Activated CD8-positive, alpha-beta T cell treated with anti-CD3 and anti-CD28 coated beads, Interleukin-2, amount 10 ng/mL, durations not matched to agents 7 days and 5 days (primary cell): ENCODE measurements at regions not wholly inside any gene's neighbourhood (a gene's known extent, or its start where the extent isn't known, plus 50 kb on each side); places are given as distances from the start of the nearest gene placed in this dataset.

Source experiments
- ATAC-seq: fragments of 150-1000 bp; cut with Tn5 transposase; one replicate; pipeline ENCODE4 v1.10.0; 2021; ENCODE audit warnings: moderate library complexity
- CTCF ChIA-PET: fragments of 350-600 bp; sonication (Branson Sonifier 250); formaldehyde crosslinking; loops from one replicate; lab custom pipeline; 2021; ENCODE audit warnings: antibody characterized with exemption; lab: Charles Lee
- POLR2A ChIA-PET: fragments of 350-600 bp; sonication (Branson Sonifier 250); formaldehyde crosslinking; loops from one replicate; lab custom pipeline; 2021; ENCODE audit warnings: antibody characterized with exemption; lab: Charles Lee
- DNase-seq: peaks from one replicate; pipeline ENCODE4 v3.0.0-alpha.2; 2020
- H3K27ac Mint-ChIP-seq: one replicate; pipeline ENCODE4 v1.8.0; 2021; ENCODE audit warnings: mild to moderate bottlenecking, mixed read lengths
- H3K27me3 Mint-ChIP-seq: one replicate; pipeline ENCODE4 v1.8.0; 2021; ENCODE audit warnings: low read depth, mixed read lengths
- H3K36me3 Mint-ChIP-seq: one replicate; pipeline ENCODE4 v1.8.0; 2021; ENCODE audit warnings: low read depth, mixed read lengths
- H3K4me1 Mint-ChIP-seq: one replicate; pipeline ENCODE4 v1.8.0; 2021; ENCODE audit warnings: low read depth, mixed read lengths
- H3K4me3 Mint-ChIP-seq: one replicate; pipeline ENCODE4 v1.8.0; 2021; ENCODE audit warnings: mild to moderate bottlenecking, mixed read lengths
- H3K9me3 Mint-ChIP-seq: one replicate; pipeline ENCODE4 v1.8.0; 2022; ENCODE audit warnings: mixed read lengths; ENCODE audit not compliant: insufficient read depth

DNA sequence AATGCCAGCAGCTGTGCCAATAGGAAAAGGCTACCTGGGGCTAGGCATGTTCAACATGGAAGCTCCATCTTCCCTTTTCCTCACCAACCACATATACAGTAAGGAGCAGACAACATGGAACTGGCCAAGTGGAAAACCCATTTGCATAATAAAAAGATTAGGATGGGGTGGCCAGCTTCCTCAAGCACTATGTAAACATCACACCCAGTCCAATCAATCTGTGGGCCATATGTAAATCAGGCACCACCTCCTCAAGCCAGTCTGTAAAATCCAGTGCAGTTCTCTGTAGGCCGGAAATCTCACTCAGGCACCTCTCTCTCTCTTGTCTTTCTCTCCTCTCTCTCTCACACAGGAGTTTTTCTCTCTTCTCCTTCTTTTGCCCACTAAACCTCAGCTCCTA, 360.2 kb upstream of the GRIA1 start:
- ATAC-seq, result no peak
- ChIA-PET CTCF (no interaction called here), POLR2A (no interaction called here)
- Mint-ChIP-seq H3K27me3 (no peaks in the 10 kb centered on the region), H3K9me3 (no peaks in the 10 kb centered on the region), H3K4me3 (no peak overlapping the region), H3K4me1 (no peaks in the 10 kb centered on the region), H3K27ac (no peak overlapping the region), H3K36me3 (no peaks in the 10 kb centered on the region)
- no peak for DNase-seq

GRCh38 chr5:153135411-153135810, 355.1 kb upstream of the GRIA1 start:
- Mint-ChIP-seq H3K9me3 (no peaks in the 10 kb centered on the region), H3K4me1 (no peaks in the 10 kb centered on the region), H3K36me3 (no peaks in the 10 kb centered on the region), H3K27ac (no peak overlapping the region), H3K27me3 (no peaks in the 10 kb centered on the region), H3K4me3 (no peak overlapping the region)
- DNase-seq (no peak), ATAC-seq (no peak)
- ChIA-PET POLR2A (no interaction called here), CTCF (no interaction called here)

GRCh38 chr5:153136910-153137614, 353.4 kb upstream of the GRIA1 start:
- ATAC-seq (no peak), DNase-seq (no peak)
- CTCF ChIA-PET, result no interaction called here
- POLR2A ChIA-PET, result no interaction called here
- Mint-ChIP-seq H3K4me3 (no peak overlapping the region), H3K27me3 (no peaks in the 10 kb centered on the region), H3K9me3 (peaks cover 4% of the 10 kb centered on the region), H3K36me3 (no peaks in the 10 kb centered on the region), H3K27ac (no peak overlapping the region), H3K4me1 (no peaks in the 10 kb centered on the region)

DNA sequence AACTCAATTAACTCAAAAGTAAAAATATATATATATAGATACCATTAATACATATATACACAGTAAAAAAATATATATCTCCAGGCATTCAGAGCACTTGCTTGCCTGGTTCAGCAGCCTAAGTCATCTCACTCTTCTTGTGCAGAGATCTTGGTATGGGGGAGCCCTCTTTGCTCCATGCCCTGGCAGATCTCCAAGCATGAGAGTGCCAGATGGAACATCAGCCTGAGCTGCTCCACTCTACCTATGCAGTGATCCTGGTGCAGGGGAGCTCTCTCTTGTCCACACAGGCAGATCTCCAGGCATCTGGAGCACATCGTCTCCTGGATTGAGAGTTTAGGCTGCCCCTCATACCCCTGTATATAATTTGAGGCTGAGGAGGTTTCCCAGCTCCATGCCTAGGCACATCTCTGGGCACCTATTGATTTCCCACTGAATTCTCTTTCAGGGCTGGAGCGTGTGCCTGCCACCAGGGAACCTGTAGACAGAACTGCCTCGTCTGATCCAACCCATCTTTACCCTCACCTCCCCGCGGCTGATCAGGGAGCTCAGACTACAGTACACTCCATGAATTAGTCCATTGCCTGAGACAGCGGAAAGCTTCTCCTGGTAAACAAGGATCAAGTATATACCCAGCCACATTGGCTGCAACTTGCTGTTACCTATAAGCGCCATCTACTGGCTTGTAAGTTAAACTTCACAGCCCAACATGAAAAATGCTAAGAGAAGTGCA, 342.4 kb upstream of the GRIA1 start:
- H3K4me1 Mint-ChIP-seq, result no peaks in the 10 kb centered on the region
- ATAC-seq, result no peak
- POLR2A ChIA-PET, result no interaction called here
- H3K36me3 Mint-ChIP-seq, result no peaks in the 10 kb centered on the region
- H3K27ac Mint-ChIP-seq, result no peak overlapping the region
- H3K9me3 Mint-ChIP-seq, result no peaks in the 10 kb centered on the region
- no peak overlapping the region for H3K4me3 Mint-ChIP-seq
- no peak for DNase-seq
- CTCF ChIA-PET, result interaction anchor here (0.8 to 1.1 kb wide), 2 partner anchors 614 to 817 kb away, joined by 3 read pairs; no protein-coding TSS in a partner anchor
- no peaks in the 10 kb centered on the region for H3K27me3 Mint-ChIP-seq

GRCh38 chr5:153148624-153148976, 341.9 kb upstream of the GRIA1 start:
- ChIA-PET CTCF (interaction anchor here (0.8 kb wide), 1 partner anchor 816 kb away, joined by 3 read pairs; no protein-coding TSS in a partner anchor), POLR2A (no interaction called here)
- ATAC-seq (no peak), DNase-seq (no peak)
- Mint-ChIP-seq H3K27ac (no peak overlapping the region), H3K4me3 (no peak overlapping the region), H3K27me3 (no peaks in the 10 kb centered on the region), H3K36me3 (no peaks in the 10 kb centered on the region), H3K9me3 (no peaks in the 10 kb centered on the region), H3K4me1 (no peaks in the 10 kb centered on the region)

- no peaks in the 10 kb centered on the region for H3K4me1 Mint-ChIP-seq
- no peak overlapping the region for H3K4me3 Mint-ChIP-seq
- no peak overlapping the region for H3K27ac Mint-ChIP-seq
- no peaks in the 10 kb centered on the region for H3K9me3 Mint-ChIP-seq
- H3K27me3 Mint-ChIP-seq, result no peaks in the 10 kb centered on the region
- H3K36me3 Mint-ChIP-seq, result no peaks in the 10 kb centered on the region
- ATAC-seq (no peak), DNase-seq (no peak)
- ChIA-PET POLR2A (no interaction called here), CTCF (no interaction called here)
These were observed 338.9 kb upstream of the GRIA1 start for GRCh38 chr5:153151558-153151957.

DNA sequence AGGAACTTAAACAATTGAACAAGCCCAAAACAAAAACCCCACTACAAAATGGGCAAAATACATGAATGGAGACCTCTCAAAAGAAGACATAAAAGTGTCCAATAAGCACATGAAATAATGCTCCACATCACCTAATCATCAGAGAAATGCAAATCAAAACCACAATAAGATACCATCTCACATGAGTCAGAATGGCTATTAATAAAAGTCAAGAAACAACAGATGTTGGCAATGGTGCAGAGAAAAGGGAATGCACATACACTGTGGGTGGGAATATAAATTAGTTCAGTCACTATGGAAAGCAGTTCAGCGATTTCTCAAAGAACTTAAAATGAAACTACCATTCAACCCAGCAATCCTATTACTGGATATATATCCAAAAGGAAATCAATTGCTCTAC, 337.4 kb upstream of the GRIA1 start:
- POLR2A ChIA-PET, result no interaction called here
- CTCF ChIA-PET, result no interaction called here
- no peak overlapping the region for H3K27ac Mint-ChIP-seq
- H3K4me1 Mint-ChIP-seq, result no peaks in the 10 kb centered on the region
- DNase-seq, result no peak
- no peaks in the 10 kb centered on the region for H3K27me3 Mint-ChIP-seq
- no peaks in the 10 kb centered on the region for H3K9me3 Mint-ChIP-seq
- H3K36me3 Mint-ChIP-seq, result no peaks in the 10 kb centered on the region
- H3K4me3 Mint-ChIP-seq, result no peak overlapping the region
- ATAC-seq, result no peak

- Mint-ChIP-seq H3K27me3 (no peaks in the 10 kb centered on the region), H3K27ac (no peak overlapping the region), H3K9me3 (no peaks in the 10 kb centered on the region), H3K4me1 (no peaks in the 10 kb centered on the region), H3K36me3 (no peaks in the 10 kb centered on the region), H3K4me3 (no peak overlapping the region)
- ChIA-PET CTCF (no interaction called here), POLR2A (no interaction called here)
- no peak for ATAC-seq
- DNase-seq, result no peak
These were observed 333.3 kb upstream of the GRIA1 start for GRCh38 chr5:153157156-153157555.

DNA sequence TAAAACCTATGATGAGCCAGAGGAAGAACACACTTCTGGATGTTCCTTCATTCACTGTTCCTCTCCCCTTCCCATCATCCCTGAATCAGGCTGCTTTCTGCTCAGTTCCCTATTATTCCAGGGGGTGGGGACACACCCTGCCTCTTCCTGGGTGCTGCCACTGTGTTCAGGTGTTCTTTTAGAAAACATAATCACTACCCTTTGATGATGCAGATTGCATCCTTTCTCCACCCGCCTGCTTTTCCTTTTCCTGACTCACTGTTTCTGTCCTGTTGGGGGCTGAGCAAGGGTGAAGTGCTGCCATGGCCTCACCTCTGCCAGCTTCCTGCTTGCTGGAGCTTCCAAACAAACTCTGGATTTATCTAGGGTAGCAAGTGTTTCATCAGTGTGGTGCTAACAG, 331.9 kb upstream of the GRIA1 start:
- Mint-ChIP-seq H3K36me3 (no peaks in the 10 kb centered on the region), H3K4me1 (no peaks in the 10 kb centered on the region), H3K27me3 (no peaks in the 10 kb centered on the region), H3K4me3 (no peak overlapping the region), H3K27ac (no peak overlapping the region), H3K9me3 (no peaks in the 10 kb centered on the region)
- no peak for DNase-seq
- CTCF ChIA-PET, result no interaction called here
- POLR2A ChIA-PET, result no interaction called here
- no peak for ATAC-seq

DNA sequence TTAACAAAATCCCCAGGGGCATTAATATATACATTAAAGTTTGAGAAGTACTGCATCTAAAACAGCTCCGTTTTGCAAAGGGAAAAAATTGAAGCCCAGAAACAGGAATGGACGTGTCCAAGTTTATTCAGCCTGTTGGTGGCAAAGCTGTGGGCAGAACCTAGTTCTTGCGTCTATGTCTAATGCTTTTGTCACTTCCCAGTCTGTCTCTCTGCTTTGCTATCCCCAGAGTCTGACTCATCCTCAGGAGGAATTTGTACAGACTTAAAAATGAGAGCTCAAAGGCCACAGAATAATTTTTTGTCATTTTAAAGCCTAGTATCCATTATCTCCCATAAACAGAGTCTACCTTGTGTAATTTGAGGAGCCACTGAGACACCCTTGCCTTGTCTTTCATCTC, 330.9 kb upstream of the GRIA1 start:
- no peak for ATAC-seq

GRCh38 chr5:153168241-153168640, 322.2 kb upstream of the GRIA1 start:
- no peak overlapping the region for H3K27ac Mint-ChIP-seq
- peaks cover 13% of the 10 kb centered on the region for H3K9me3 Mint-ChIP-seq
- ChIA-PET POLR2A (no interaction called here), CTCF (no interaction called here)
- no peak overlapping the region for H3K4me3 Mint-ChIP-seq
- ATAC-seq (no peak), DNase-seq (no peak)
- H3K27me3 Mint-ChIP-seq, result no peaks in the 10 kb centered on the region
- no peaks in the 10 kb centered on the region for H3K36me3 Mint-ChIP-seq
- H3K4me1 Mint-ChIP-seq, result no peaks in the 10 kb centered on the region

More for the DNA sequence above, 330.9 kb upstream of the GRIA1 start:
- no peak overlapping the region for H3K27ac Mint-ChIP-seq
- DNase-seq, result no peak
- CTCF ChIA-PET, result no interaction called here
- no peaks in the 10 kb centered on the region for H3K9me3 Mint-ChIP-seq
- POLR2A ChIA-PET, result no interaction called here
- H3K4me3 Mint-ChIP-seq, result no peak overlapping the region
- no peaks in the 10 kb centered on the region for H3K27me3 Mint-ChIP-seq
- no peaks in the 10 kb centered on the region for H3K4me1 Mint-ChIP-seq
- H3K36me3 Mint-ChIP-seq, result no peaks in the 10 kb centered on the region

GRCh38 chr5:153187503-153187902, 303.0 kb upstream of the GRIA1 start:
- H3K4me3 Mint-ChIP-seq, result no peak overlapping the region
- H3K27ac Mint-ChIP-seq, result no peak overlapping the region
- ChIA-PET CTCF (no interaction called here), POLR2A (no interaction called here)
- H3K36me3 Mint-ChIP-seq, result no peaks in the 10 kb centered on the region
- no peaks in the 10 kb centered on the region for H3K27me3 Mint-ChIP-seq
- no peaks in the 10 kb centered on the region for H3K4me1 Mint-ChIP-seq
- H3K9me3 Mint-ChIP-seq, result no peaks in the 10 kb centered on the region
- no peak for DNase-seq
- ATAC-seq, result no peak
